HG03108 (cell line): ENCODE measurements at regions not wholly inside any gene's neighbourhood (a gene's known extent, or its start where the extent isn't known, plus 50 kb on each side); places are given as distances from the start of the nearest gene placed in this dataset.
"Not testable (repeated sequence)": the region's sequence is repeated elsewhere in the genome, so short reads cannot be mapped to it uniquely, and the experiment has no call there.

Source experiments
- ATAC-seq: cut with Tn5 transposase; IDR thresholded peaks from one replicate; pipeline ENCODE4 v1.9.1; 2021; ENCODE audit warnings: moderate library complexity; ENCODE audit not compliant: unreplicated experiment

DNA sequence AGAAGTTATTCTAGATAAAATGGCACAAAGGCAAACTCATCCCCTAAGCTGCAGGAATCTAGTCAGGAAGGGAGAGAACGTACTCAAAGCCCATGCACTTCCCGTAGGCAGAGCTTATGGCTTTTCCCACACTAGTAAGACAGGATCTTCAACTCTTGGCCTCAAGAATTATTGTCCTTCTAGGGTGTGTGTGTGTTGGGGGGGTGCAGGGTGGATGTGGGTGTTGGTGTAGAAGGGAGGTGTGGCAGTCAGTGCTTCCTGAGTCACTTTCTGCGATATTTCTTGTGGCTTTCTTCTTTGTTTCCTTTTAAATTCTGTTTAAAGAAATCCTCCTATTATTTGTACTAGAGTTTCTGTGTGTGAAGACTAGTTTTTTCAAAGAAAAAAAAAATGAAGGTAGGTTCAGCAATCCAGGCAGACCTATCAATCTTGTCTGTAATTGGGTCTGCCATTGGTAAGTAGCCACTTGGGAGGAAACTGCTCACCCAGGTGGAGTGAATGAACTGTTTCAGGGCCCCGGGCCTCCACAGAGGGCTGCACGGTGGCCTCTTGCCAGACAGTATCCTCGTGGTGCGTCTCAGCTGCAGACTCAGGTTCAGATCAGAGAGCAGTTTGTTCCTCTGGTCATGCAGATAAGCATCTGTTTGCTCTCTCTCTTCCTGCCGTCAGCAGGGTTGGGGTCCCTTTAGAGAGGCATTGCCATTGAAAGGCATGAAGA is 131.9 kb downstream of the NPR3 start:
- ATAC-seq = no peak

DNA sequence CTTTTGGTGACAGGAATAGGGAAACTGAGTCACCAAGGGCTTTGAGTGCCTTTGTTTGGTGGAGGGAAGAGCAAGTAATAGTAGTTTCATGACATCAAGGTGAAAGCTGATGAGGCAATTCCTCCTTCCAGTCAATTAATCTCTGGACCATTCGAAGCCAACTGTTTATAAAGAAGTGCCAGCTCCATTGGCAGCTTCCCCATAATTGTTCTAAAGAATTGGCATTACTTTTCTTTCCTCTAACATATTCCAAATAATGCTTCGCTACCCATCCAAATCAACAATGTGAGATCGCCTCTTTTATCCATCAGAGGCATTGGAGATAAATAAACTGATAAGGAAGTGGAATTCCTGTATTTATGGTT is 132.4 kb downstream of the NPR3 start:
- no peak for ATAC-seq

DNA sequence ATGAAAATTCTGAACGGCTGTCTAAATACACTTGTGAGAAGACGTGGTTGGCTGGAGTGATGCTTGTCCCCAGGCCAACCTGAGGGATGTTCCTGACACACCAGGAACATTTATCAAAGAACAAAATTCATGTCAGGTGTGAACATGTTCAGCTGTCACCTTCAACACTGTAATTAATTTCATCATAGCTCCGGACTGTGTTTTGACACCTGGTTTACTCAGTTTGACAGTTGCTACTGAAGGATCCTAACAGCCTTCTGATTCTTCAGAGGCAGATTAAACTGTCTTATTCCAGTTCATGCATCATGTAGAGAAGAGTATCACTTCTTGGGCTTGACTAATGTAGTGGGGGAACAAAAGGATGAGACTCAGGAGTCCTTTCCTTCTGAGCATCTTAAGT is 134.1 kb downstream of the NPR3 start:
- no peak for ATAC-seq

GRCh38 chr5:32848120-32848519 is 137.0 kb downstream of the NPR3 start:
- no peak for ATAC-seq

DNA sequence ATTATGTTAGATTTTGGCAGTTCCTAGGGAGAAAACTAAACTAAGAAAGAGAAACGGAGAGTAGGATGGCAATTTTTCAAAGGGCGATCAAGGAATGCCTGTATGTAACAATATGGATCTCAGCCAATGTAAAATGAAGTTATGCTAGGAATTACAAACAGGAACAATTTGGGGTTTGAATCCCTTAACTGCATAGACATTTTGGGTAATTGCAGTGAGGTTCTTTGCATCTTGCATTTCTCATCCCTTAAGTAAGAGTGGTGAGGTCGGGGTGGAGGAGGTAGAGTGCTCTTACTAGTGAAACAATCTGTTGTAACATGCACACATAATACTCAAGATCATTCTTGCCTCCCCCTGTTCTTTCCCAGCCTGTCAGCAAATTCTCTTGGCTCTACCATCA is 137.6 kb downstream of the NPR3 start:
- no peak for ATAC-seq

DNA sequence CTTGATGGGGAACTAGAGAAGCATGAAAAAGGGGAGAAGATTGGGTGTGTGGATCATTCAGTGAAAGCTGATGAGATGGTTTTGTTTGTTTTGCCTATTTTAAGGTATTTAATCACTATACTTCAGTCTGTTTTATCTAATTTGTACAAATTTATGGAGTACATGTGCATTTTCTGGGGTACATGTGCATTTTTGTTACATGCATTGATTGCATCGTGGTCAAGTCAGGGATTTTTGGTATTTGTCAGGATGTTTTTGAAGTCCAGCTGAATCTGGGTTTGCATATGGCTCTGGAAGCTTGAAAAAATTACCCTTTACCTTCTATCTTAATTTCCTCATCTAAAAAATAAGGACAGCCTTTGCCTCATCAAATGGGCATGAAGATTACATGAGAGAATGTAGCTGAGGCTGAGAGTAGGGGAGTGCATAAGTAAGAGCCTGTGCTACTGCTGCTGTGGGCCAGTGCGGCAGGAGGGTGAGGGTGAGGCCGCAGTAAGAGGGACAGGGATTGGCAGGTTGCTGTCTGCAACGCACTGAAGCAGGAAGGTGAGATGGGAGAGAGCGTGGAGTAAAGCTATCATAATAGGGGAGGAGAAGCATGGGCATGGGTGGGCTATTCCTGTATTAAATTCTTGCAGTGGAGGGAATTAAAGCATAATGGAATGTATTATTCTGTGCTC is 139.8 kb downstream of the NPR3 start:
- no peak for ATAC-seq

DNA sequence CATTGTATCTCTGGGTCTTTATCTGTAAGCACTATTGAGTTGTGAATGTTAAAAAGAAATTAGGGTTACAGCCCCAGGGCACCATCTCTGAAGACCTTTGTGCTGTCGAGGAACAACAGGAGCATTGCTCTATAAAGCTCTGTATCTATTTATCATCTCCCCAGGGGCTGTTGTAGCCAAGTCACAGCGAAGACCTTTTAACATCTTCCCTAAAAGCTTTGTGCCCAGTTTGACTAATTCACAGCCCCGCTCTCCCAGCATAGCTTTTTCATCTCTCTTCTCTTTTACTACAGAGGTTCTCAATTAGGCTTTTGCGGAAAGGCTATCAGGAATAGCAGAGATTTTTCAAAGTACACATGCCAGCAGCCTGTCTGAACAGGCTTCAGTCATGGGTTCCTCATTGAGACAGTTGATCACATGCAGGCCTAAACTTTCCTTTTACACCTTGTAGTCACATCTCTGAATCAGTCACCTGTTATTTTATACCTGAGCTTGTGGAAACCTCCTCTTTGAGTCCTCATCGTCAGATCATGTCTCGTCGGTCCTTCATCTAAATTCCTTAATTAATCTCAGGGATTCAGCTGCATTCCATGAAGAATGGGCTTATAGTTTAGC is 140.5 kb downstream of the NPR3 start:
- ATAC-seq = no peak

GRCh38 chr5:32852535-32852934 is 141.4 kb downstream of the NPR3 start:
- no peak for ATAC-seq

DNA sequence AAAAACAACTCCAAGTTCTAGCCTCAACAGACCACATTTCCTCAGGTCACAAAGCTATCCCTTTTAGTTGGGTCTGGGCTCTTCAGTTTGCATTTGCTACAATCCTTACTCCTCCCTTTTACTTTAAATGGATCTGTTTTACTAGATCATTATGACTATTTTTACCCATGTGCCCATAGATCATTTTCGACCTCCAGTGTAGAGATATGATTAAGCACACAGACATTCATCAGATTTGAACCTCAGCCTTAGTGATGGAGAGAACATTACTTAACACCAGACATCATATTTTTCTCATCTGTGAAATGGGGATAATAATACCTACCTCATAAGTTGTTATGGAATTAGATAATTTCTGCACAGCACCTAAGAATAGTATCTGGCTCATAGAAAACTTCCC is 141.9 kb downstream of the NPR3 start:
- ATAC-seq = no peak

DNA sequence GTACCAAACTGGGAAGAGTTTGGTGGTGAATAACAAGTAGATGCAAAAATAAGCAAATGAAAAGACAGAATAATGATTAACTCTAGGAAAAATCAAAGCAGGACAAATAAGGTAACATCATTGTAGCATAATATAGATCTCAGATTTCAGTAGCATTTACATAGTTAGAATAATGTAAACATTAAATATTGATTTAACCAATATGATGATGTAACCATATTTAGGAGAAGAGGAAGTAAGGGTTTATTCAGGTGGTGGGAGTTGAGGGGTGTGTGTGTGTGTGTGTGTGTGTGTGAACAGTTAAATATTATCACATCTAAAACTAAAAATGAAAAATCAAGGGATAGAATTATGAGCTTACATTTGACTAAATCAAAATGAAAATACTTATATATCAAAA is 143.4 kb downstream of the NPR3 start:
- no peak for ATAC-seq

DNA sequence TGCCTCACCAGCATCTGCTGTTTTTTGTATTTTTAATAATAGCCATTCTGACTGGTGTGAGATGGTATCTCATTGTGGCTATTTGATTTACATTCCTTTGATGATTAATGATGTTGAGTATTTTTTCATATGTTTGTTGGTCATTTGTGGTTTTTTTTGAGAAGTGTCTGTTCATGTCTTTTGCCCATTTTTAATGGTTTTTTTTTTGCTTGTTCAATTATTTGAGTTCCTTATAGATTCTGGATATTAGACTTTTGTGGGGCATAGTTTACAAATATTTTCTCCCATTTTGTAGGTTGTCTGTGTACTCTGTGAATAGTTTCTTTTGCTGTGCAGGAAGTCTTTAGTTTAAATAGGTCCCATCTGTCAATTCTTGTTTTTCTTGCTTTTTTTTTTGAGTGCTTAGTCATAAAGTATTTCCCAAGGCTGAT is 148.1 kb downstream of the NPR3 start:
- ATAC-seq = no peak

DNA sequence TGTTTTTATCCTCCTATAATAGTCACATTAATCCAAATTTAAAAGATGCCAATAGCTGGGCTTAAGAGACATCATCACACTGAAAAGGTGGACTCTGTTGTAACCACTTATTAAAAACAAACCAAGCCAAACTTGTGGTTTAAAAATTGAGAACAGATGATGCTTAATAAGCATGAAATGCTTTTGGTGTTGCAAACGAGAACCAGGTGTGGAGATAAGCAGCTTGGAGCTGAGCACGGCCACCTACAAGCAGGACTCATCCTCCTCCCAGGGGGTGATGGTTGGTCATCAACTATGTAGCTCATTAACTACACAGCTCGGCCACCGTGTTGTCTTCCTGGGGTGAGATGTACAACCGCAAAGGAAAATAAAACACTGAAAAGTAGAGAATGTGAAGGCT is 154.4 kb downstream of the NPR3 start:
- ATAC-seq = no peak

DNA sequence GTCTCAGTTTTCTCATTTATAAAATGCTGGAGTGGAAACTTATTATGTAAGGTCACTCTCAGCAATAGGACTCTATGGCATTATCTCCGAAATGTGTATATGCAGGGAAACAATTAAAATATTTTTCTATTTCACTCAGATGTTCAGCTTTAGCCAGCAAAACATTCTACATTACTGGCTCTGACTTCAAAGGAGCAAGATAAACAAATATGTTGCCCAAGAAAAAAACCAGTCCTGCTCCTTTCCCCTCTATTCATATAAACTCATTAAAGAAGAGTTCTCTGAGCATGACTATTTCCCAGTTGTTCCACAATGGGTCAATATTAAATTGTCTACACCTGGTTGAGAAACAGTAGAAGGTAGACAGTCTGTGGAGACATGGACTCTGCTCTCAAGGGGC is 155.0 kb downstream of the NPR3 start:
- ATAC-seq = no peak

DNA sequence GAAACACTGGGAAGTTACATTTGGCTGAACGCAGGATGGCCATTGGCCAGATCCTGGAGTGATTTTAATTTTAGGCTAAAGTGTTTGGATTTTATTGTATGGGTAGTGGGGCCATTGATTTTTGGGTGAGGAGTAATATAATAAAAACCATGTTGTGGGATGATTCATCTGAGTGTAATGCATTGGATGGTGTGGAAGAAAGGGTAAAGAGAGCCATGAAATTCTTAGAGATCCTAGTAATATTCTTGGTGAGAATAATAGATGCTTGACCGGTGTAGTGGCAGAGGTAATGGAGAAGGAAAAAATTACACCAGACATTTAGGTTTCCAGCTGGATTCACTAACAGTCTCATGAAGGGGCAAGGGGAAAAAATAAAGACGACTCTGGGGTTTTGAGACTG is 158.1 kb downstream of the NPR3 start:
- no peak for ATAC-seq

- no peak for ATAC-seq
Measured at GRCh38 chr5:32876791-32877190, 165.7 kb downstream of the NPR3 start.

GRCh38 chr5:32879364-32879763 is 168.2 kb downstream of the NPR3 start:
- not testable (repeated sequence) for ATAC-seq

- no peak for ATAC-seq
Measured at GRCh38 chr5:32880796-32881195, 169.7 kb downstream of the NPR3 start.

DNA sequence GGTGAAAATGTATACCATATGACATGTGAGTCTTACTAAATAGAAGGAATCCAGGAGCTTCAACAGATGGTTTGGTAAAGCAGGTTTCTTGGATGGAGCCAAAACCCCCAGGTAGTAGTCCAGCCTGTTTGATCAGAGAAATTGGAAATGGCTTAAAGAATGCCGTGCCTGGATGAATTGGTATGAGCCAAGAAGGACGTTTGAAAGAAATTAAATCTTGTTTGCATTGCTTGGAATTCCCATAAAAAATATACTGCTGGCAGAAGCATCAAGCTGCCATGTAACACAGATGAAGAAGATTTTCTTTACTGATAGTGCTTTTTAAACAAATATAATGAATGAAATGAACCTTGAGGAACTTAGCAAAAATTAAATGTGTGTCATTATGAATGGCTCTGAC is 176.3 kb downstream of the NPR3 start:
- ATAC-seq = no peak

DNA sequence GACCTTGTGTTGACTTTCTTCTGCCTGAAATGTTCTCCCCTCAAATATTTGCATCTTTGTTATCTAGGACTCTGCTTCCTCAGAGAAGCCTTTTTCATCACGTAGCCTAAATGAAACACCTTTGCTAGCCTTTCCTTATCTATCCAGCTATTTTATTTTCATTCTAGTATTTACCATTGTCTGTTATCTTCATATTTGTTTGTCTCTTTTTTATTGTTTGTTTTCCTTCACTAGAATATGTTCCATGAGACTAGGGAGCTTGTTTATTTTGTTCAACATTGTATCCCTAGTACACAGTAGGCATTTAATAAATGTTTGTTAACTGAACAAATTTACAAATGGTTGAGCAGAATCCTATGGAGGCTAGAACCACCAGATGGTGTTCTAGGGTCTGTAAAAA is 178.0 kb downstream of the NPR3 start:
- no peak for ATAC-seq

GRCh38 chr5:32903613-32904012 is 192.5 kb downstream of the NPR3 start:
- ATAC-seq = no peak

GRCh38 chr5:32908641-32909040 is 197.5 kb downstream of the NPR3 start:
- no peak for ATAC-seq

DNA sequence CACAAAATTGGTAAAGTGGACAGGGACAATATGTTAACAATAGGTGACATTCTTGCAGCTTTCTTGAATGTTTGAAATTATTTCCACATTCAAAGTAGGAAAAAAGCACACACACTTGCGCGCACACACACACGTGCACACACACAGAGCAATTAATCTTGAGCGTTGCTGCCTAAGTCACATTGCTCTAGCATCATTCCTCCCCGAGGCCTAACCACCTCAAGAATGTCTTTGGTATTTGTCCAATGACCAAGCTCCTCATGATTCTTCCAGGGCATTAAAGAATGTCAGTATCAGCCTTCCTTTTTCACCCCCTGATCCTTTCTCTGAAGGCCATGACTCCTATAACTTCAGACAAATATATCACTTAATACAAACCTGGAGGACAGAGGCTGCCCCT is 198.1 kb downstream of the NPR3 start:
- ATAC-seq = no peak
